ENCODE measurements at regions not wholly inside any gene's neighbourhood (a gene's known extent, or its start where the extent isn't known, plus 50 kb on each side); places are given as distances from the start of the nearest gene placed in this dataset.

DNA sequence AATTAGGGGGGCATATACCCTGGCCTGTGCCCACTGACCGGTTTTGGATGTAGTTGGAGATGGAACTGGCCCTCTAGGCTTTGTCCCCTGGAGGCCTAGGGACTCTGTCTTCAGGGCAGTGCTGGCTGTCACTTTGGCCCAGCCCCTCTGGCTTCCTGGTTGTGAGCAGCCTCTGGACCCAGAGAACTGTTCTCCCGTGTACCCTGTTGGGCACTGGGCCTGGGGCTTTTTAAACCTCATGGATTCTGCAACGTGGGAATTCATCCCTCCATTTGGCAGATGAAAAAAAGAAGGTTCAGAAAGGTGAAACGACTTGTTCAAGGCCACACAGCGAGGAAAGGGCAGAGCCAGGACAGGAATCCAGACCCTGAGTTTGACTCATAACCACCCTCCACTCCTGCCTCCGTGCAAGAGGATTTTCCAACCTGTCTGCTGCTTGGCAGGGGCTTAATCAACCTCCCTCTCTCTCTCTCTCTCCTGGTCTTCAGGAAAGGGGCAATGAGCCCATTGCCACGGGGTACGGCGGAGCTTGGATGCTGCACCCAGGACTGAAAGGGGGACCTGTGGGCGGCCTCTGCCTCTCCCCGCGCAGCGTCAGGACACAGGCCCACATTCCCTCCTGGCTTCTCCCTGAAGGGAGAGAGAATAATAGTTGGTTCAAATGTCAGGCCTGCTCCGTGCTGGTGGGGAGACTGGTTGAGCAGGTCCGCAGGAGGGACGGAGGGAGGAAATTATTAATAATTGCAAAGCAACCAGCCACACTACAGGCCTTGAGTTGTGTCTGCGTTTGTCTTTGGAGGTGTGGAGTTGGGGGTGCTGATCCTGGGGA lies 56.0 kb downstream of the CEBPB start:
- TF ChIP-seq GATA3 (IDR thresholded peaks at IDR 0.05; ENCODE audit: low read depth, low read length) (no peak), GATA2 (IDR thresholded peaks at IDR 0.05; ENCODE audit: low read depth, low read length) (no peak)
